ENCODE measurements at regions not wholly inside any gene's neighbourhood (a gene's known extent, or its start where the extent isn't known, plus 50 kb on each side); places are given as distances from the start of the nearest gene placed in this dataset.
"Not testable (repeated sequence)": the region's sequence is repeated elsewhere in the genome, so short reads cannot be mapped to it uniquely, and the experiment has no call there.

DNA sequence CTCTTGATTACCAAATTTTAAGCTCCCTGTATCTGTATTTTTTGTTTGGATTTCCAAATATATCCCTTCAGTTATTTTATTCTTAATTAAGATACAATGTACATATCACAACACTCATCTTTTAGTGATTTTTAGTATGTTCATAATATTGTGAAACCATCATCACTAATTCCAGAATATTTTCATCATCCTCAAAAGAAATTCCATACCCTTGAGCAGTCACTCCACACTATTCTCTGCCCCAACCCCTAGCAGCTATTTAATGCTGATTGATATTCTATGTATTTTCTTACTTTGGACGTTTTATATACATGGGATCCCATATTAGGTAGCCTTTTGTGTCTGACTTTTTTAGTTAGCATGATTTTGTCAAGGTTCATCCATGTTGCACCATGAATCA is 127.4 kb upstream of the SLC8A1 start:
- DNase-seq (ENCODE audit: low read depth in 2 of 2) = no peak

DNA sequence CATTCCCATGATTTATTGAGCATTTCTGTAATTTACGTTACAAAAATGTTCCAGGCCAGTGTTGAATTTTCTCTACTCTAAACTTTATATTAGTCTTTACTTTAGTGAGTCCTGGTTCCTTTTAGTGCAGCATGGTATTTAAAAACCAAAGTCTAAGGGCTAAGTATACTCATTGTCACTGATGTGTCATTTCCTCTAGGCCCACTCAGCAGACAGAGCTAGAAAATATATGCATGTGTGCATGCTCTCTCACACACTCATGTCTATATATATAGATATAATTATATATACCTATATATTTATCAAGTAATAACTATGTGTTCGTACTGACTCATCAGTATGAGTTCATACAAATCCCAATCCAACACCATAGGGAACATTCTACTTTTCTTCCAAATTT is 132.5 kb upstream of the SLC8A1 start:
- DNase-seq (ENCODE audit: low read depth in 2 of 2) = no peak

DNA sequence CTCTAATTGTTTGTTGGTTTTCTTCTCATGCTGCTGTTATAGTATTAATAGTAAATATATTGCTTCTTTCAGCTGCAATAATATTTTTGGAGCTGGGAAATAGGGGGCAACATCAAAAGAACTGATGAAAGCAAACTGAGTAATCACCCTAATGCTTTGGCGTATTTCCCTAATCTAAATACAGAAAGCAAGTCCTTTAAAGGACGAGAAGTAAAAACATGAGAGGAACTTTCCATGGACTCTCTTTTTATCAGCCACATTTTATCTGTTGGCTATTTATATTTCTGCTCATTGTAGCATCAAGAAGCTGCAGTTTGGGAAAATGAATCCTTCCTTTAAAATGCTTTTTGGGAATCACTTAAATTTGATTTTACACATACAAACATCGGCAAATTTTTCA is 139.9 kb upstream of the SLC8A1 start:
- no peak for DNase-seq (ENCODE audit: low read depth in 2 of 2)

DNA sequence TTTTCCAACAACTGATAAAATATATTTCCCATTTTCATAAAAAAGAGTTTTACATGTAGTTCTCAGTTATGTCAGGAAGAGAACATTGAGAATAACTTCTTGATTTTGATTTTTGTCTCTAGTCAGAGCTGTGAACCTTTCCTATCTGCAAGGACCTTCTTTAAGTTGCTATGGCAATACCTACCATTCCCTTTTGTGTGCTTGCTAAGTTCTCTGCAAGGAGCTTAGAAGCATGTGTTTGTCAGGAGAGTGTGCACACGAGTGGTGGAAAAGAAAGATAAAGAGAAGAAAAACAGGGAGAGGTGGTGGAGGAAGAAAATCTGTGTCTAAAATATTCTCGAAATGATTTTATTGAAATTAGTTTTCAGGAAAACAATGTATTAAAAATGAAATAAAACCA is 140.3 kb upstream of the SLC8A1 start:
- DNase-seq (ENCODE audit: low read depth in 2 of 2) = no peak

DNA sequence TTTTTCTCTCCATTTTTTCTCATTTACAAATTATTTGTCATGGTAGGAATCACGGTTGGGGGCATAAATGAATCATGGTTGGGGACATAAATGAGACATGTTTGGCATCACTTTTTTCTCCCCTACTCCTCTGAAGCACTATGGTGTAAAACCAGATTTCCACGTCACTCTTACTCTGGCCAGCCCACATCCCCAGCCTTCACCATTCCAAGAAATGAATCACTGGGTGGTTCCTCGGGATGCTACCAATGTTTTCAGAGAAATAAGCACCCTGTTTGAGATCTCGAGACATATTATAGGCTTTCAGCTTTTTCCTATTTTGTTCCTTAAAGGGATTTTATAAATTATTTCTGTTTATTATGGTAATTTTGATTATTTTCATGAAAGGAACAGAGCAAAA is 155.0 kb upstream of the SLC8A1 start:
- no peak for DNase-seq (ENCODE audit: low read depth in 2 of 2)

DNA sequence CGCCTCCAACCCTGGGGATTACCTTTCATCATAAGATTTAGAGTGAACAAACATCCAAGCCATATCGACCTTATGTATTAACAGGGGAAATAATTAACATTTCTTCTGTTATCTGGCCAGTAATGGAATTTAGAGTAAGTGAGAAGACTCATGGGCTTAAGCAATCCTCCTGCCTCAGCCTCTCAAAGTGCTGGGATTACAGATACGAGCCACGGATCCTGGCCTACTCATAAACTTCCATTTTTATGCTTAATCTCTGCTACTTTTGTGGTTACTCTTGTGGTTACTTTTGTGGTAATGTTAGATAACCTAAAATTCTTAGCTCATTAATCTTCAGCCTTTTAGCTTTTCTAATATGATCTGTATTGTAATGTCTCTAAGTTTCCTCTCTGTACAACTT is 159.3 kb upstream of the SLC8A1 start:
- no peak for DNase-seq (ENCODE audit: low read depth in 2 of 2)

DNA sequence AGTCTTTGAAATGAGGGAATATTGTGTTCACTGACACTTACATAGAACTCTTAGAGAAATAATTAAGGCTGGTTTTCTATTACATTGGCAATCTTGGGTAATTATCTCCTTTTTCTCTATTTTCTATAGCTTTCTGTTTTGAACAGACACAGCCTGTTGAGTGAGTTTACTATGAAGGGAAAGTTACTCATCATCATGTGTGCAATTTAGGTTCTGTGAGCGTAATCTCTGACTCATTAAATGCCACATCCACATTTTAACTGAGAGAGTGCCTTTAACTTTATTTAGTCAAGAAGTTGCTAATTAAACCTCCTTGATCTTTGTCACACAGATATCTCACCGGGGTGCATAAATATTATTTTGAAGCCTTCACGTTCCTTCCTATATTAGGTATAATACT is 174.0 kb upstream of the SLC8A1 start:
- DNase-seq (ENCODE audit: low read depth in 2 of 2) = no peak

DNA sequence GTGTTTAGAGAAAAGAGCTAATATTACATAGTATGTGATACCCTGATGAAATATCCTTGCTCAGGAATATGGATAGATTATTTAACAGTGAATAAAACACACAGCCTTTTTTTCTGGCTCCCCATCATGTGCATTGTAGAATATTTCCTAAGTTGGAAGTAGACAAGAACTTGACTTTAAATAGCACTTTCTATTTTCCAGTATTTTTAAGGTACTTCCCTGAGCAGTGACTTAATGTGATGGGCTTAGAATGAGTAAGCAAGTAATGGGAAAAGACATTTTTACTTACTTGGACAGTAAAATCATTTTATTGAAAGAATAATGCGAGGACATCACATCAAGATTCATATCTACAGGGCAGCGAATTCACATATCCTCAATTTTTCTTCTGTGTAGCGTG is 176.7 kb upstream of the SLC8A1 start:
- DNase-seq (ENCODE audit: low read depth in 2 of 2) = no peak

DNA sequence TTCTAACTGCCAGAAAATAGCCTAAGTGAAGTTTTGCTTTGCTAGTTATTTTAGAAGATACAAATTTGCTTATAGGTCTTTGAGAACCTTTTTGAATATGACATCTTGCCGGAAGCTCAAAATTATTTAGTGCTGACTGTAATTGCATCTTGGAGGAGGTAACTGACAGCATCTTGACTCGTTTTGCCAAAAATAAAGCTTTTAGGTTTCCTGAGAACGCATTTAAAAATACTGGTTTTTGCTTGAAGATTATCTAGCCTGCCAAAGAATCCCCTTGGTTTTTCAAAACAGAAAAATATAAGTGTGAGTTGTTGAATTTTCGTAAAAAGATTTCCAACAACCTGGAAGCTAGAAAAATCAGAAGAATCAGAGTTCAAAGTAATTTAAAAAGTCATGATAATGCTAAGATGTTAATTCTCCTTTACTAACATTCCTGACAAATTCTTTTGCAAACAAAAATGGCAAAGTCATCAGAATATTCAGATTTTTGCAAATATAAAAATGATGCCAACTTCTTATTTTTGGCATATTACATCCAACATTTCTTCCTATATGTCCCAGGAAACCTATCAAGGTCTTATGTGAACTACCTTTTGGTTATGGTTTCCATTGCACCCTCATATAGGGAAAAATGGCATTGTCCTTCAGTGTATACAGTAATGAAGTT is 178.0 kb upstream of the SLC8A1 start:
- no peak for DNase-seq (ENCODE audit: low read depth in 2 of 2)

DNA sequence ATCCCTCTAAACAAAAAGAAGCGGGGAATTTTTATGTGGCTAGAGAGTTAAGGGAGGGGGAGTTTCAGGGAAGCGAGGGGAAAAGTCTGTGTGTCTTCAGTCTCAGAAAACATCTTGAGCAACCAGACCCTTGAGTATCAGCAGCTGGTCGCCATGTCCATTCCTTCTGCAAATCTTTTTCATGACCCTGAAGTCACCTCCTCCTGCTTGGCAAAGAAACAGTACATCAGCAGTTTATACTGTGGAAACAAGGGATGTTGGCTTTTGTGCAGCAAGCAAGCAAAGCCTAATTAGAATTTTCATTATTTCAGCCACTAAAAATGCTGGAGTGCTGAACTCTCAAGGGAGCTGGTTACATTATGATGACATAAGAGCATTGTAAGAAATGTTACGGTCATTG is 187.4 kb upstream of the SLC8A1 start:
- DNase-seq (ENCODE audit: low read depth in 2 of 2) = no peak

DNA sequence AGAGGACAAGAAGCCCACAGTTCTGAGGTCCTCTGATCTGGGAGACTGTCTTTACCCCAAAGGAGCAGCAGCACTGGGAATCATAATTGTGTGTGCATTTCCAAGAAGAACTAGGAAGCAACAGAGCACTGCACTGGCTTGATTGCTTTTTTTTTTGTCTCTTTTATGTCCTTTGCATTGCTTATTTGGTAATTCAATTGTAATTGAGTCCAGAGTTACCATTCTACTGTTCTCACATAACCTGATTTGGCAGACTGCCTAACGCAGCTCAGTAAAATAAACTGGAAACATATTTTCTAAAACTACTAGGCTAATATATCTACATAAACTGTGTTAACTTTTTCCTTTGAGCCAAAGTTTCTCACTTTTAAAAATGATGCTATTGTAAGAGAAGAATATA is 190.3 kb upstream of the SLC8A1 start:
- no peak for DNase-seq (ENCODE audit: low read depth in 2 of 2)

DNA sequence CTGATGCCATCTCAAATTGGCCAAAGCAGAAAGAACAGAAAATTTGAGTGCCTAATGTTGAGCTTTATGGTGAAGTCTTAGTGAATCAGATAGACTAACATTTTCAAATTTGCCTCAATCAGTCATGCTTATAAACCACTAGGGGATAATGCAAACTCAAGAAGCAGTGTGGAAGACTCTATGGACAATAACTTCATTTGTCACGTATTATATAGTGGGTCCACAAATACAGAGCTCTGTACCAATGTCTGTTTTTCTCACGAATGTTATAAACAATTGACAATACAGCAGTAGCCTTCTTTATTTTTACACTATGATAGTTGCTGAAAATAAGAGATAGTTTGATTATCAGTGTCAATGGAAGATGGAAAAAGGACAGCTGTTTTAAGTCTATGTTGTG is 190.8 kb upstream of the SLC8A1 start:
- no peak for DNase-seq (ENCODE audit: low read depth in 2 of 2)

DNA sequence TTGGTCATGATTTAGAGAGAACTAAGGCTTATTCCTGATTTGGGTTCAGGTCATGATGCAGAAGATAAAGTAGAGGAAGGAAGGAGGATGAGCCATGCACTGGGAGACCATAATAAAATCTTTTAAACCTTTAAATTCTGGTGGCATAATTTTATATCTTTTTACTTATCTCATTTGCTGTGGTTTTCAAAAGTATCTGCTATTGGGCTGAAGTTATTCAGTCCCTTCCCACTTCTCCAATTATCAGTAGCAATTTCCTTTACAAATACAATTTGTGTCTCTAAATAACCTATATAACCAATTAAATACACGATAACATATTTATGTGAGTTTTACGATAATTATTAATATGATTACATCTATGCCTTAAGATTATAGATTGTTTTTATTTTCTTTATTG is 194.8 kb upstream of the SLC8A1 start:
- DNase-seq (ENCODE audit: low read depth in 2 of 2) = no peak

DNA sequence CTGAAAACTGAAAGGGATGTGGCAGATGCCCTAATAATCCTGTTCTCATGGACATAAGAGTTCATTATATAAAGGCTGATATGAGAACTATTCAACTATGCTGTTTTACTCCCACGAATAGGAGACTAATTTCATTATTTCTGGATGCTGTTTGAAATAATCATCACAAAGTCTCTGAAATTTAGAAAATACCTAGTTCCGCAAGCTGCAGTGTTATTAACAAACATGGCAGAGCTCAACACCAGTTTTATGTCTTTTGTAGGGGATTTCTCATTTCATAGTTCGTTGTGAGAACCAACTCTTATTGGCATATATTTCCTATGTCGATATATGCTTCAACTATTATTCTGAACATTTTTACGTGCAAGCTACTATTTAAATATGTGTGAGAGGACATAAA is 200.3 kb upstream of the SLC8A1 start:
- DNase-seq (ENCODE audit: low read depth in 2 of 2) = no peak

DNA sequence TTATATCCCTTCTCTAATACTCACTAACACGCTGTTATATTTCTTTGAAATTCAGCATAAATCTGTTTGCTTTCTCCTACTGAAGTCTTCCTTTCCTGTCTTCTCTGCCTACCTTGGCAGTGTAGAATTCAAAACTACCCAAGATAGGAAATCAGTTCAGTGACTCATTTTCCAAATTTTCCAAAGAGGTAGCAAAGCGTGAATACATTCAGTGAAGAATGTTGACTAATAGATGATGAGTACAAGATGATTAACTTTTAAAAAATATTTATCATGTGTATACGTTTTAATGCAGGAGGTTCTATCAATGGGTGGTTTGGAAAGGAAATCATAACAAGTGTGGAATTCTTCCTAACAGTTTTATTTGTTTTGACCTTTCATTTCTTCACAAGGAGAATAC is 201.9 kb upstream of the SLC8A1 start:
- DNase-seq (ENCODE audit: low read depth in 2 of 2) = no peak

DNA sequence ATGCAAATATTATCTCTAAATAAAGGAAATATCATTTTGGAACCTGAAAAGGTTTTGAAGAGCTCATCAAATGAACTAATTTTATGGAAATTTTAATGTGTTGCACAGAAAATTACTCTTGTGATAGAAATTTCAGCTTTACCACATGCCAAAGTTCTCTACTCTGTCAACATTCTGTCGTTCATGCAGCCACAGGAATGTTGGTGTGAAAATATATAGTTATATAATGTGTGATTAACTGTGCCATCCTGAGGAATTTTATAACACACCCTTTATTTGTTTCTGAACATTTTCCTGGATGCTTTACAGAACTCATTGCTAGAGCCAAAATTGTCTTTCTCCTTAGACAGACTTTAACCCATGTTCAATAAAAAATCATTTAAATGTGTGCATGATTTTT is 202.5 kb upstream of the SLC8A1 start:
- no peak for DNase-seq (ENCODE audit: low read depth in 2 of 2)

DNA sequence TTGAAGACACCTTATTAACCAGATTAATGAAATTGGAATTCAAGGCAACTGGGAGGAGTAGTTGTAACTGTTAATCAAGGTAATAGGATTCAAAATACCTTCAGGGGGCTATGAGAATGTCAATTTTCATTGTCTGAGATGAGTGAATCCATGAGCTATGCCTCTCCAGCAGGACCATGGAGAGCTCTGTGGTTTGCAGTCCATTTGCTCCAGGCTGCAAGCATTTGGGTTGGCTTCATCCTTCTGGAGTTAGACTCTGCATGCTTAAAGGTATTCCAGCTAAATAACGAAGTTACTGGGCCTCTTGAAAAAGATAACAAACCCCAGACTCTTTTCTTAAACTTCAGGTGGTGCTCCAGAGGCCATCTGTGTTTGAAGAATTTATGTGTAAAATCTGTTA is 207.1 kb upstream of the SLC8A1 start:
- DNase-seq (ENCODE audit: low read depth in 2 of 2) = no peak

DNA sequence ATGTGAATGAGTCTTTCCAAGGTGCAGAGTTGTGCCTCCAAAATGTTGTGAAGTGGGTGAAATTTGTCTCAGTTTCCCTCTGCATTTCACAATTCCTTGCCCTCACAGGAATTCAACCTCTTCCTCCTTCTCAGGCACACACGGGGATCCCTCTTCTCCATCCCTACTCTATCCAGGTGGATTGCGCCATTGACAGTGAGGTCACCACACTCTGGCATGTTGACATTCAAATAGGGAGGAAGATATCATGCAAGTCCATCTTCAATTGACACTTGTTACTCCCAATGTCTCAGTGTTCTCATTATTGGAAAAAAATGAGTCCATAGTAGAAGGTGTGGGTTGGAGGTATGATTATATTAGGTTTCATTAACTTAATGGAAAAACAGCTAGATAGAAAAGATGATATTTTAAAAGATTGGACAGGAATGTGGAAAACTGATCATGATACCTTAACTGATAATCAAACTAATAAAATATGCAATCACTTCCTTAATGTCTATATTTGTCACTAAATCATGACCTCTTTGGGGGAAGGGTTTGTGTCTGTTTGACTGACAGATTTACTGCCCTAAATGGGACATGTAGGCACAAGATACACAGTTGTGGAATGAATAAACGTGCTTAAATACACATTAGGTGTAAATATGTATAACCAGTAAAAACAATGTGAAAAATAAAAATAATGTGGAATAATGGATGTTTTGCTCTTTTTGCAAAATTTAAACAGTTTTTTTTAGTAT is 213.8 kb upstream of the SLC8A1 start:
- no peak for DNase-seq (ENCODE audit: low read depth in 2 of 2)

DNA sequence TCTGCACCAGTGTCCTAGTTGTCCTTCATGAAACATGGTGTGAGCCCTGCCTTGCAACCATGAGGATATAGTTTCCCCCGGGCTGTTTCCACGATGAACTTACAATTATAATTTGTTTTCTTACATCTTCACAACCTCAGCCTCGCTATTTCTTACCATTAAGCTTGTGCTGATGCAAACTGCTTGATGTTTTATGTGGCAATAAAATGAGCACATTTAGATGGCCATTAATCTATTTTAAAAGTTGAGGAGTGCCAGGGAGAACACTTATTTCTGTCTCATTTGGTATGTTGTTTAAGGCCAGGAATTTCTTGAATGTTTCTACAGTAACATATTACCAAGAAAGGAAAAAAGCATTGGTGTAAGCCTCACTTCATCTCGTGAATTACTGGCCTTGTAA is 214.5 kb upstream of the SLC8A1 start:
- DNase-seq (ENCODE audit: low read depth in 2 of 2) = no peak

DNA sequence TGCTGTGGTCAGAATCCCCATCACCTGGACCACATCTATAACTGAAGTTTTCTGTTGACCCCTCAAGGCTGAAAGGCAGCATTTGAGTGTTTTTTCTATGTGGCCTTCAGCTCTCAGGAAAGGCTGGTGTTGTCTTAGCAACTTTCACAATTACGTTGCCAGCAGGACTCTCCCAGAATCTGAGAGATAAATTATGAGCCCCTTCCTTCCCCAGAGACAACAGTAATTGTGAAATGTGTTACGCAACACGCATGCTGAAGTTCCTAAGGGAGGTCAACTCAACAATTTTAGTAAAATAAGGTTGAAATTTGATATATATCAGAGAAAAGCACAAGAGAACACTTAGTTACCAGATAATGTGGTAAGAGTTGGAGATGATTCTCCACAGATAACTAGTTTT is 216.5 kb upstream of the SLC8A1 start:
- no peak for DNase-seq (ENCODE audit: low read depth in 2 of 2)

DNA sequence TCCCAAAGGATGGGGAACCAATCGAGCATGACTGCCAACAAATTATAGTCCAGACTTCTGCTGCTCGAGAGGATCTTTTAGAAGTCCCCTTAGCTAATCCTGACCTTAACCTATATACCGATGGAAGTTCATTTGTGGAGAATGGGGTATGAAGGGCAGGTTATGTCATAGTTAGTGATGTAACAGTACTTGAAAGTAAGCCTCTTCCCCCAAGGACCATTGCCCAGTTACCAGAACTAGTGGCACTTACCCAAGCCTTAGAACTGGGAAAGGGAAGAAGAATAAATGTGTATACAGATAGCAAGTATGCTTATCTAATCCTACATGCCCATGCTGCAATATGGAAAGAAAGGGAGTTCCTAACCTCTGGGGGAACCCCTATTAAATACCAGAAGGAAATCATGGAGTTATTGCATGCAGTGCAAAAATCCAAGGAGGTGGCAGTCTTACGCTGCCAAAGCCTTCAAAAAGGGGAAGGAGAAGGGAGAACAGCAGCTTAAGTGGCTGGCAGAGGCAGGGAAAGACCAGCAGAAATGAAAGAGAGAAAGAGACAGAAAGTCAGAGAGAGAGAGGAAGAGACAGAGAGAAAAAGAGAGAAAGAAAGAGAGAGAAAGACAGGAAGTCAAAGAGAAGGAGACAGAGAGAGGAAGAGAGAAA is 224.4 kb upstream of the SLC8A1 start:
- DNase-seq (ENCODE audit: low read depth in 2 of 2) = not testable (repeated sequence)

DNA sequence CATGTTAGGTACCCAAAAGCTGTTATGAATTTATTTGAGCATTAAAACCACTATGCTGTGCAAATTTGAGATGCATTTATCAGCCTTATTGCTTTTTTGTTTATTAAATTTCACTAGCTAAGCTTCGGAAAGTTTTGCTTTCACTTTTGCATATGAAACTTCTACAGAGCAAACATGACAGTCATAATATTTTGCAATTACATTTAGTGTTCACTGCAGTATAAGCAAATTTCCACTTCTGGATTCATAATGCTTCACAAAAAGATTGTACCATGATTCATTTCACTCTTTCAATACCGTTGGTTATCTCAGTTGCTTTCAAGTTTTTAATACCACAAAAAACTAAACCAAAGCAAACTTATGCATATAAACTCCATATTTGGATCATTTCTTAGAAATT is 228.7 kb upstream of the SLC8A1 start:
- DNase-seq (ENCODE audit: low read depth in 2 of 2) = no peak

DNA sequence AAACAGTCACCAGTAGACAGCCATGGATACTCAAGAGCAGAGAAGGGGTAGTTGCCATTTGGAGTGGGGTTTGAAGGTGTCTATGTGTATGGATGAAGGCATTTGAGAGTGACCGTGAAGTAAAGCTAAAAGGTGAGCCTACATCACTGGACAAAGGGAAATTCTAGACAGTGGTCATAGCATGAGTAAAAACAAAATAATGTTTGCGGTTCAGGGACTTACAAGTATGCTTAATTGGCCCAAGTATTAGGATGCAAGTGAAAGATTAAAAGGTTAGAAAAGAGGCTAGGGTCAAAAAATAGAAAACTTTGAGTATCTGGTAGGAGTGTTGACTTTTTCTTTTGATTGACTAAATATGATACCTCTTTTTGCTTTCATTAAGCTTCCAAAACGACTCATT is 238.1 kb upstream of the SLC8A1 start:
- no peak for DNase-seq (ENCODE audit: low read depth in 2 of 2)
